Tibial artery (tissue), 4 donors: ENCODE measurements at regions not wholly inside any gene's neighbourhood (a gene's known extent, or its start where the extent isn't known, plus 50 kb on each side); places are given as distances from the start of the nearest gene placed in this dataset.
"Not testable (repeated sequence)": the region's sequence is repeated elsewhere in the genome, so short reads cannot be mapped to it uniquely, and the experiment has no call there.

Experiments used
- DNase-seq, 2 donors: peaks; one replicate each; pipeline ENCODE4 v3.0.0-alpha.2; 2019
- H3K27ac ChIP-seq, 2 donors: fragments of 200-600 bp; sonication (generic) in 1 of 2; 1 replicate in 1 of 2; 2 replicates in 1 of 2; pipeline ENCODE4 v1.5.1; 2018 to 2019; ENCODE audit warnings: mild to moderate bottlenecking in 1 of 2
- H3K27me3 ChIP-seq, 2 donors: fragments of 200-600 bp; sonication (generic) in 1 of 2; one replicate each; pipeline versions ENCODE4 v1.5.1 to v1.6.0; 2016 to 2019
- H3K36me3 ChIP-seq, 3 donors: fragments of 200-600 bp; sonication (generic) in 2 of 3; one replicate each; pipeline ENCODE4 v1.5.1; 2016 to 2019; ENCODE audit warnings: mild to moderate bottlenecking in 2 of 3
- H3K4me1 ChIP-seq, 4 donors: fragments of 200-600 bp; sonication (generic) in 2 of 4; 1 replicate in 3 of 4; 2 replicates in 1 of 4; pipeline ENCODE4 v1.5.1; 2016 to 2019
- H3K4me3 ChIP-seq, 2 donors: fragments of 200-600 bp; sonication (generic) in 1 of 2; 1 replicate in 1 of 2; 2 replicates in 1 of 2; pipeline ENCODE4 v1.5.1; 2018 to 2019; ENCODE audit warnings: mild to moderate bottlenecking in 2 of 2
- H3K9me3 ChIP-seq, 3 donors: fragments of 200-600 bp; sonication (generic) in 1 of 3; one replicate each; pipeline ENCODE4 v1.5.1; 2016 to 2019
- intact Hi-C: fragments of 100-400 bp; cut with DNase I; formaldehyde crosslinking; loops from one replicate; pipeline ENCODE4 v1.15.0; 2023; ENCODE audit warnings: low total_unique reads
- TF ChIP-seq, protein P1 (sequence below), 2 experiments: fragments of 200-600 bp in 1 of 2; fragments of 450-650 bp in 1 of 2; IDR thresholded peaks; one replicate each; pipeline ENCODE4 v1.5.1; 2017 to 2019; ENCODE audit warnings: antibody characterized with exemption in 2 of 2, mild to moderate bottlenecking in 1 of 2, moderate library complexity in 1 of 2

DNA sequence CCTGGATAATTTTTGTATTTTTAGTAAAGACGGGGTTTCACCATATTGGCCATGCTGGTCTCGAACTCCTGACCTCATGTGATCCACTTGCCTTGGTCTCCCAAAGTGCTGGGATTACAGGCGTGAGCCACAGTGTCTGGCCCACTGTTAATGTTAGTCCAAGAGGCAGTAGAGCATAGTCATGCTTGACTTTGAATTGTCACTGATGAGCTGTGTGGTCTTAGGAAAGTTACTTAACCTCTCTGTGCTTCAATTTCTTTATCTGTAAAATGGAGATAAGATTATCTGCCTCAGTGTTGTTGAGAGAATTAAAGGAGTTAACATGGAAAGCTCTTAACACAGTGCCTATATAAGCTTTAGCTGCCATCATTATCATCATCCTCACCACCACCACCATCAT lies 78.1 kb downstream of the TBX3 start:
- no peak overlapping the region for H3K27ac ChIP-seq
- intact Hi-C loops, result no loop called here
- no peaks in the 10 kb centered on the region for H3K36me3 ChIP-seq
- TF ChIP-seq, protein P1, sequence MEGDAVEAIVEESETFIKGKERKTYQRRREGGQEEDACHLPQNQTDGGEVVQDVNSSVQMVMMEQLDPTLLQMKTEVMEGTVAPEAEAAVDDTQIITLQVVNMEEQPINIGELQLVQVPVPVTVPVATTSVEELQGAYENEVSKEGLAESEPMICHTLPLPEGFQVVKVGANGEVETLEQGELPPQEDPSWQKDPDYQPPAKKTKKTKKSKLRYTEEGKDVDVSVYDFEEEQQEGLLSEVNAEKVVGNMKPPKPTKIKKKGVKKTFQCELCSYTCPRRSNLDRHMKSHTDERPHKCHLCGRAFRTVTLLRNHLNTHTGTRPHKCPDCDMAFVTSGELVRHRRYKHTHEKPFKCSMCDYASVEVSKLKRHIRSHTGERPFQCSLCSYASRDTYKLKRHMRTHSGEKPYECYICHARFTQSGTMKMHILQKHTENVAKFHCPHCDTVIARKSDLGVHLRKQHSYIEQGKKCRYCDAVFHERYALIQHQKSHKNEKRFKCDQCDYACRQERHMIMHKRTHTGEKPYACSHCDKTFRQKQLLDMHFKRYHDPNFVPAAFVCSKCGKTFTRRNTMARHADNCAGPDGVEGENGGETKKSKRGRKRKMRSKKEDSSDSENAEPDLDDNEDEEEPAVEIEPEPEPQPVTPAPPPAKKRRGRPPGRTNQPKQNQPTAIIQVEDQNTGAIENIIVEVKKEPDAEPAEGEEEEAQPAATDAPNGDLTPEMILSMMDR (IDR thresholded peaks at IDR 0.05), result no peak
- no peak overlapping the region for H3K4me3 ChIP-seq
- peaks cover 0 to 5% of the 10 kb centered on the region in 2 donors for H3K27me3 ChIP-seq
- no peaks in the 10 kb centered on the region for H3K4me1 ChIP-seq
- no peak for DNase-seq
- H3K9me3 ChIP-seq, result no peaks in the 10 kb centered on the region

DNA sequence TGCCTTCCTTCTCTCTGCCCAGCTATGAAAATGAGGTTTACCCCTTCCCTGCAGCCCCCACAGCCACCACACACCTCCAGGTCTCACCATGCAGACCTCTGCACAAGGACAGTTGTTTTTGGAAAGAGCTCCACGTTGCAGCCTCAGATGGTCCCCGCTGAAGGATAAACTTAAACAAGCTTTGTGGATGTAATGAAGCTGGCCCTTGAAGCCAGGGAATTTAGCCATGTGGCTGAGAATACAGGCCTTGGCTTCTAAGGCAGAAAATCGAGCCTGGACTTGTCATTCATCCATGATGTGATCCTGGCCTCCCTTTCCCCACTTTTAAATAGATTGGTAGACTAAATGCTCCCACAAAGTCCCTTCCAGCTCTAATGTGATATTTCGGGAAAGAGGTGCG lies 79.4 kb downstream of the TBX3 start:
- H3K4me1 ChIP-seq, result no peaks in the 10 kb centered on the region
- intact Hi-C loops, result no loop called here
- H3K27ac ChIP-seq, result no peak overlapping the region
- no peaks in the 10 kb centered on the region for H3K9me3 ChIP-seq
- H3K27me3 ChIP-seq, result peaks cover 0 to 5% of the 10 kb centered on the region in 2 donors
- TF ChIP-seq, protein P1 (IDR thresholded peaks at IDR 0.05), result no peak
- no peak overlapping the region for H3K4me3 ChIP-seq
- H3K36me3 ChIP-seq, result no peaks in the 10 kb centered on the region
- no peak for DNase-seq

DNA sequence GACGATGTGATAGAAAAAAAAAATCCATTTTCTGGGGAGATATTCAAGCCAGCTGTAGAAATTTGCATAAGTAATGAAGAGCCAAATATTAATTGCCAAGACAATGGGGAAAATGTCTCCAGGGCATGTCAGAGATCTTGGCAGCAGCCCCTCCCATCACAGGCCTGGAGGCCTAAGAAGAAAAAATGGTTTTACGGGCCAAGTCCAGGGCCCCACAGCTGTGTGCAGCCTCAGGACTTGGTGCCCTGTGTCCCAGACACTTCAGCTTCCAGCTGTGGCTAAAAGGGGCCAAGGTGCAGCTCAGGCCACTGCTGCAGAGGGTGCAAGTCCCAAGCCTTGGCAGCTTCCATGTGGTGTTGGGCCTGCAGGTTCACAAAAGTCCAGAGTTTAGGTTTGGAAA lies 83.4 kb downstream of the TBX3 start:
- H3K4me3 ChIP-seq, H3K9me3 ChIP-seq, intact Hi-C loops, H3K27me3 ChIP-seq, H3K4me1 ChIP-seq, H3K36me3 ChIP-seq, DNase-seq, H3K27ac ChIP-seq: not testable (repeated sequence)

DNA sequence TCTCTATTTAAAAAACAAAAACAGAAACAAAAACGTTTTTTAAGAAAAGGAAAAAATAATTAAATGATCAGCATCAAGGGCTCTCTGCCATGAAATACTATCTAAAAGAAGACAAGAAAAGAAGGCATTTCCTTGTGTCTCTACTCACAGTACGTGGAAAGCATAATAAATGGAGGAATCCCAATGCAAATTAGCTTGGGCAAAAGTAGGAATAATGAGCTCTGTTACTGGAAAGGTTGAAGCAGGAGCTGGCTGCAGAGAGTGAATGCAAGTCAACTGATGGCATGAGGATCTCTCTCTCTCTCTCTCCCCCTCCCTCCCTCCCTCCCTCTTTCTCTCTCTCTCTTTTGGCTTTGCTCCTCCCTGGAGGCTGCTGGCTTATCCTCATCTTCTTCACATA lies 85.9 kb downstream of the TBX3 start:
- H3K4me3 ChIP-seq, result no peak overlapping the region
- no peak overlapping the region for H3K27ac ChIP-seq
- H3K9me3 ChIP-seq, result no peaks in the 10 kb centered on the region
- no peaks in the 10 kb centered on the region for H3K27me3 ChIP-seq
- H3K36me3 ChIP-seq, result no peaks in the 10 kb centered on the region
- TF ChIP-seq, protein P1 (IDR thresholded peaks at IDR 0.05), result no peak
- no peak for DNase-seq
- intact Hi-C loops, result no loop called here
- H3K4me1 ChIP-seq, result no peaks in the 10 kb centered on the region

DNA sequence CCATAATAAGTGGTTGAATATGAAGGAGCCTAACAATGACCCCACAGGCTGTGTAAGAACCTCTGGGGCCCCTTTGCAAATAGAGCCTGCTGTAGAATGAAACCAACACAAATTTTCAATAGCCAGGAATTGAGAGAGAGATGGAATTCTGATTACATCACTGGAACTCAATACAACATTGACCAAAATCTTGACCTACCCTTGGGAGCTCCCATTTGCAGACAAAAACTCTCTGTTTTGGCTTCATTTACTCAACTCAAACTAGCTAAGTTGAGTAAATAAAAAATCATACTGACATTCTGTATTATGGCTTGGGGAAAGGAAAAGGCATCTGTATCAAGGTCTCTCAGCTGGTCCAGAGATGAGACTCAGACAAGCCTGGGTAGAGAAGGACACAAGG lies 91.0 kb downstream of the TBX3 start:
- Histone ChIP-seq H3K27ac (no peak overlapping the region), H3K36me3 (no peaks in the 10 kb centered on the region), H3K9me3 (peaks cover 0 to 3% (median 0%) of the 10 kb centered on the region in 3 donors), H3K4me1 (no peaks in the 10 kb centered on the region), H3K27me3 (no peaks in the 10 kb centered on the region), H3K4me3 (no peak overlapping the region)
- intact Hi-C loops, result no loop called here
- no peak for DNase-seq
- TF ChIP-seq, protein P1 (IDR thresholded peaks at IDR 0.05), result no peak

DNA sequence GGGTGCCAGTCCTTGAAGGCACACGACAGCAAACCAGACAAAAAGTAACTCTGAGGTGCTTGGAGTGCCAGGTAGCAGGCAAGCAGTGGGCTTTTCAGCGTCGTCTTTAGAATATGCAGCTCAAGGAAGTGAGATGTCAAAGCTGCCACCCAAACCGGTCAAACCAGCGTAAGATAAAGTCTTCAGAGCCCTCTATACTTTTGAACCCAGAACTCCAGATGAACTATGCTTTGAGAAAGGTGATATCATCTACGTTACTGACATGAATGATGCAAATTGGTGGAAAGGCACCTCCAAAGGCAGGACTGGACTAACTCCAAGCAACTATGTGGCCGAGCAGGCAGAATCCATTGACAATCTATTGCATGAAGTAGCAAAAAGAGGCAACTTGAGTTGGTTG lies 95.9 kb downstream of the TBX3 start:
- Histone ChIP-seq H3K36me3 (no peaks in the 10 kb centered on the region), H3K27ac (no peak overlapping the region), H3K4me3 (no peak overlapping the region), H3K9me3 (peaks cover 0 to 3% (median 0%) of the 10 kb centered on the region in 3 donors), H3K4me1 (no peaks in the 10 kb centered on the region), H3K27me3 (no peaks in the 10 kb centered on the region)
- intact Hi-C loops, result no loop called here
- no peak for DNase-seq
- TF ChIP-seq, protein P1 (IDR thresholded peaks at IDR 0.05), result no peak
